NB4 (cell line): ENCODE measurements at regions not wholly inside any gene's neighbourhood (a gene's known extent, or its start where the extent isn't known, plus 50 kb on each side); places are given as distances from the start of the nearest gene placed in this dataset.

Experiments
- CTCF ChIP-seq: IDR thresholded peaks from one replicate; pipeline ENCODE4 v1.5.1; 2012; ENCODE audit warnings: low read depth, low read length
- MYC ChIP-seq: IDR thresholded peaks from 2 replicates; pipeline ENCODE4 v1.6.1; 2011; ENCODE audit warnings: low read depth, low read length
- POLR2A ChIP-seq: IDR thresholded peaks from 2 replicates; pipeline ENCODE4 v1.6.1; 2011; ENCODE audit warnings: mild to moderate bottlenecking; ENCODE audit not compliant: insufficient read length; ENCODE audit errors: extremely low read depth

DNA sequence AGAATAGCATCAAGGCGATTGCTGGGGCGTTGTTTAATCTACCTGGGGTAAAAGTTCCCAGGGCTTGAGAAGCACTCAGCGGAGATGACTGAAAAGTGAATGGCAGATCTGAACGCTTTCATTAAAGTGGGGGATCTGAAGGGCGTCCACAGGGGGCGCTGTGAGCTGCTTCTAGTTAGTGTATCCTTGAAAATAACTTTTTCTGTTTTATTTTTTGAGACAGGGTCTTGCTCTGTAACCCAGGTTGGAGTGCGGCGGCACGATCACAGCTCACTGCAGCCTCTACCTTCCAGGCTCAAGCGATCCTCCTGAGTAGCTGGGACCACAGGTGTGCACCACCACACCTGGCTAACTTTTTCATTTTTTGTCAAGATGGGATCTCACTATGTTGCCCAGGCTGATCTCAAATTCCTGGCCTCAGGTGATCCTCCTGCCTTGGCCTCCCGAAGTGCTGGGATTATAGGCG lies 360.4 kb downstream of the SEC14L1 start:
- TF ChIP-seq CTCF (peak; percentile 58), POLR2A (no peak), MYC (no peak)
